ENCODE measurements at regions not wholly inside any gene's neighbourhood (a gene's known extent, or its start where the extent isn't known, plus 50 kb on each side); places are given as distances from the start of the nearest gene placed in this dataset.
A peak's percentile ranks its signal among the peaks of the same experiment; 100 is the strongest.

GRCh38 chr1:220410611-220411010 is 117.3 kb upstream of the MARK1 start:
- Histone ChIP-seq H3K9me3 (ENCODE audit: control insufficient read depth, low read depth, low read length) (no peaks in the 10 kb centered on the region), H3K9ac (ENCODE audit: low read length) (no peak overlapping the region), H3K27me3 (ENCODE audit: control insufficient read depth, insufficient read depth, low read length) (no peaks in the 10 kb centered on the region), H3K27ac (ENCODE audit: low read length) (no peak overlapping the region), H3K36me3 (ENCODE audit: control insufficient read depth, low read depth, low read length) (no peaks in the 10 kb centered on the region), H3K4me1 (ENCODE audit: control insufficient read depth, low read depth, low read length) (peaks cover 26% of the 10 kb centered on the region), H3K4me3 (ENCODE audit: low read length) (no peak overlapping the region)

- H3K9ac ChIP-seq (ENCODE audit: low read length), result peak overlapping the region; percentile 4
- no peak overlapping the region for H3K27ac ChIP-seq (ENCODE audit: low read length)
- H3K36me3 ChIP-seq (ENCODE audit: control insufficient read depth, low read depth, low read length), result no peaks in the 10 kb centered on the region
- peak overlapping the region; percentile 19 for H3K4me3 ChIP-seq (ENCODE audit: low read length)
- no peaks in the 10 kb centered on the region for H3K27me3 ChIP-seq (ENCODE audit: control insufficient read depth, insufficient read depth, low read length)
- peaks cover 26% of the 10 kb centered on the region for H3K4me1 ChIP-seq (ENCODE audit: control insufficient read depth, low read depth, low read length)
- H3K9me3 ChIP-seq (ENCODE audit: control insufficient read depth, low read depth, low read length), result no peaks in the 10 kb centered on the region
These were observed 118.0 kb upstream of the MARK1 start for GRCh38 chr1:220409771-220410595.

- Histone ChIP-seq H3K36me3 (ENCODE audit: control insufficient read depth, low read depth, low read length) (no peaks in the 10 kb centered on the region), H3K4me1 (ENCODE audit: control insufficient read depth, low read depth, low read length) (peaks cover 26% of the 10 kb centered on the region), H3K9ac (ENCODE audit: low read length) (no peak overlapping the region), H3K27ac (ENCODE audit: low read length) (no peak overlapping the region), H3K4me3 (ENCODE audit: low read length) (no peak overlapping the region), H3K27me3 (ENCODE audit: control insufficient read depth, insufficient read depth, low read length) (no peaks in the 10 kb centered on the region), H3K9me3 (ENCODE audit: control insufficient read depth, low read depth, low read length) (no peaks in the 10 kb centered on the region)
These were observed 120.7 kb upstream of the MARK1 start for GRCh38 chr1:220407191-220407590.

- H3K9ac ChIP-seq (ENCODE audit: low read length), result no peak overlapping the region
- no peaks in the 10 kb centered on the region for H3K27me3 ChIP-seq (ENCODE audit: control insufficient read depth, insufficient read depth, low read length)
- no peak overlapping the region for H3K4me3 ChIP-seq (ENCODE audit: low read length)
- H3K36me3 ChIP-seq (ENCODE audit: control insufficient read depth, low read depth, low read length), result no peaks in the 10 kb centered on the region
- H3K9me3 ChIP-seq (ENCODE audit: control insufficient read depth, low read depth, low read length), result no peaks in the 10 kb centered on the region
- no peak overlapping the region for H3K27ac ChIP-seq (ENCODE audit: low read length)
- H3K4me1 ChIP-seq (ENCODE audit: control insufficient read depth, low read depth, low read length), result no peaks in the 10 kb centered on the region
These were observed 126.0 kb upstream of the RAB3GAP2 start for GRCh38 chr1:220398238-220398637.

- Histone ChIP-seq H3K9ac (ENCODE audit: low read length) (no peak overlapping the region), H3K4me1 (ENCODE audit: control insufficient read depth, low read depth, low read length) (peaks cover 8% of the 10 kb centered on the region), H3K9me3 (ENCODE audit: control insufficient read depth, low read depth, low read length) (no peaks in the 10 kb centered on the region), H3K36me3 (ENCODE audit: control insufficient read depth, low read depth, low read length) (no peaks in the 10 kb centered on the region), H3K27ac (ENCODE audit: low read length) (no peak overlapping the region), H3K4me3 (ENCODE audit: low read length) (no peak overlapping the region), H3K27me3 (ENCODE audit: control insufficient read depth, insufficient read depth, low read length) (no peaks in the 10 kb centered on the region)
These were observed 119.2 kb upstream of the RAB3GAP2 start for GRCh38 chr1:220391491-220391890.

GRCh38 chr1:220389634-220390033 is 117.4 kb upstream of the RAB3GAP2 start:
- no peaks in the 10 kb centered on the region for H3K27me3 ChIP-seq (ENCODE audit: control insufficient read depth, insufficient read depth, low read length)
- H3K27ac ChIP-seq (ENCODE audit: low read length), result no peak overlapping the region
- peaks cover 8% of the 10 kb centered on the region for H3K4me1 ChIP-seq (ENCODE audit: control insufficient read depth, low read depth, low read length)
- H3K9me3 ChIP-seq (ENCODE audit: control insufficient read depth, low read depth, low read length), result no peaks in the 10 kb centered on the region
- H3K36me3 ChIP-seq (ENCODE audit: control insufficient read depth, low read depth, low read length), result no peaks in the 10 kb centered on the region
- no peak overlapping the region for H3K9ac ChIP-seq (ENCODE audit: low read length)
- no peak overlapping the region for H3K4me3 ChIP-seq (ENCODE audit: low read length)

- H3K9me3 ChIP-seq (ENCODE audit: control insufficient read depth, low read depth, low read length), result no peaks in the 10 kb centered on the region
- no peaks in the 10 kb centered on the region for H3K36me3 ChIP-seq (ENCODE audit: control insufficient read depth, low read depth, low read length)
- no peak overlapping the region for H3K4me3 ChIP-seq (ENCODE audit: low read length)
These were observed 114.4 kb upstream of the RAB3GAP2 start for GRCh38 chr1:220386494-220387195.

GRCh38 chr1:220385158-220385557 is 112.9 kb upstream of the RAB3GAP2 start:
- H3K27ac ChIP-seq (ENCODE audit: low read length), result no peak overlapping the region
- H3K27me3 ChIP-seq (ENCODE audit: control insufficient read depth, insufficient read depth, low read length), result no peaks in the 10 kb centered on the region
- H3K36me3 ChIP-seq (ENCODE audit: control insufficient read depth, low read depth, low read length), result no peaks in the 10 kb centered on the region
- no peak overlapping the region for H3K4me3 ChIP-seq (ENCODE audit: low read length)
- H3K4me1 ChIP-seq (ENCODE audit: control insufficient read depth, low read depth, low read length), result no peaks in the 10 kb centered on the region
- H3K9me3 ChIP-seq (ENCODE audit: control insufficient read depth, low read depth, low read length), result no peaks in the 10 kb centered on the region
- H3K9ac ChIP-seq (ENCODE audit: low read length), result no peak overlapping the region

More at GRCh38 chr1:220386494-220387195, 114.4 kb upstream of the RAB3GAP2 start:
- H3K9ac ChIP-seq (ENCODE audit: low read length), result no peak overlapping the region
- H3K27ac ChIP-seq (ENCODE audit: low read length), result no peak overlapping the region
- no peaks in the 10 kb centered on the region for H3K27me3 ChIP-seq (ENCODE audit: control insufficient read depth, insufficient read depth, low read length)
- peaks cover 8% of the 10 kb centered on the region for H3K4me1 ChIP-seq (ENCODE audit: control insufficient read depth, low read depth, low read length)

GRCh38 chr1:220382994-220383393 is 110.7 kb upstream of the RAB3GAP2 start:
- Histone ChIP-seq H3K4me3 (ENCODE audit: low read length) (no peak overlapping the region), H3K4me1 (ENCODE audit: control insufficient read depth, low read depth, low read length) (peaks cover 5% of the 10 kb centered on the region), H3K27me3 (ENCODE audit: control insufficient read depth, insufficient read depth, low read length) (no peaks in the 10 kb centered on the region), H3K36me3 (ENCODE audit: control insufficient read depth, low read depth, low read length) (no peaks in the 10 kb centered on the region), H3K9ac (ENCODE audit: low read length) (no peak overlapping the region), H3K27ac (ENCODE audit: low read length) (no peak overlapping the region), H3K9me3 (ENCODE audit: control insufficient read depth, low read depth, low read length) (no peaks in the 10 kb centered on the region)

- H3K9ac ChIP-seq (ENCODE audit: low read length), result no peak overlapping the region
- H3K4me3 ChIP-seq (ENCODE audit: low read length), result no peak overlapping the region
- H3K27me3 ChIP-seq (ENCODE audit: control insufficient read depth, insufficient read depth, low read length), result no peaks in the 10 kb centered on the region
- H3K27ac ChIP-seq (ENCODE audit: low read length), result no peak overlapping the region
- peaks cover 5% of the 10 kb centered on the region for H3K4me1 ChIP-seq (ENCODE audit: control insufficient read depth, low read depth, low read length)
- H3K9me3 ChIP-seq (ENCODE audit: control insufficient read depth, low read depth, low read length), result no peaks in the 10 kb centered on the region
- H3K36me3 ChIP-seq (ENCODE audit: control insufficient read depth, low read depth, low read length), result no peaks in the 10 kb centered on the region
These were observed 108.6 kb upstream of the RAB3GAP2 start for GRCh38 chr1:220380885-220381284.

GRCh38 chr1:220378571-220379302 is 106.5 kb upstream of the RAB3GAP2 start:
- H3K4me3 ChIP-seq (ENCODE audit: low read length), result no peak overlapping the region
- peaks cover 5% of the 10 kb centered on the region for H3K4me1 ChIP-seq (ENCODE audit: control insufficient read depth, low read depth, low read length)
- H3K27me3 ChIP-seq (ENCODE audit: control insufficient read depth, insufficient read depth, low read length), result no peaks in the 10 kb centered on the region
- H3K9ac ChIP-seq (ENCODE audit: low read length), result no peak overlapping the region
- no peaks in the 10 kb centered on the region for H3K36me3 ChIP-seq (ENCODE audit: control insufficient read depth, low read depth, low read length)
- H3K27ac ChIP-seq (ENCODE audit: low read length), result no peak overlapping the region
- H3K9me3 ChIP-seq (ENCODE audit: control insufficient read depth, low read depth, low read length), result no peaks in the 10 kb centered on the region

Measured in iPS-18a (cell line).